H1 (cell line): ENCODE measurements at regions not wholly inside any gene's neighbourhood (a gene's known extent, or its start where the extent isn't known, plus 50 kb on each side); places are given as distances from the start of the nearest gene placed in this dataset.

Experiments used
- CTCF ChIA-PET: fragments of 300-600 bp; sonication (Branson Sonifier 250); formaldehyde crosslinking; loops from one replicate; lab custom pipeline; 2021; ENCODE audit not compliant: partially characterized antibody; lab: Charles Lee
- POLR2A ChIA-PET: fragments of 300-600 bp; sonication (Branson Sonifier 250); formaldehyde crosslinking; loops from one replicate; lab custom pipeline; 2021; ENCODE audit warnings: inconsistent platforms; ENCODE audit not compliant: partially characterized antibody; lab: Charles Lee
- DNase-seq, 2 experiments: peaks; one replicate each; pipeline versions ENCODE4 v3.0.0 to v3.0.0-alpha.2; 2010 to 2022; ENCODE audit warnings: low spot score in 2 of 2, low read depth in 1 of 2, mixed read lengths in 1 of 2
- FAIRE-seq: peaks from 2 replicates; lab custom pipeline; 2011; peaks lifted over from hg19 to GRCh38; lab: Jason Lieb, UNC
- H2AFZ ChIP-seq: 2 replicates; pipeline ENCODE4 v1.8.1; 2012; ENCODE audit warnings: low read length, inconsistent platforms
- H2AK5ac ChIP-seq: 2 replicates; pipeline ENCODE4 v1.6.1; 2013; ENCODE audit warnings: low read depth, low read length
- H2BK120ac ChIP-seq: replicated peaks from 2 replicates; pipeline ENCODE3; 2013; ENCODE audit warnings: low read depth, low read length, inconsistent platforms
- H2BK12ac ChIP-seq: 2 replicates; pipeline ENCODE4 v1.6.1; 2013; ENCODE audit warnings: low read depth, low read length
- H2BK15ac ChIP-seq: 2 replicates; pipeline ENCODE4 v1.6.1; 2013; ENCODE audit warnings: low read length
- H2BK20ac ChIP-seq: 2 replicates; pipeline ENCODE4 v1.6.1; 2013; ENCODE audit warnings: low read length
- H2BK5ac ChIP-seq: 2 replicates; pipeline ENCODE4 v1.6.1; 2013; ENCODE audit warnings: low read depth, low read length
- H3K14ac ChIP-seq: 2 replicates; pipeline ENCODE4 v1.6.1; 2013; ENCODE audit warnings: inconsistent platforms; ENCODE audit not compliant: insufficient read length
- H3K18ac ChIP-seq: 2 replicates; pipeline ENCODE4 v1.6.1; 2013; ENCODE audit warnings: low read length; ENCODE audit errors: extremely low read depth
- H3K23ac ChIP-seq: 2 replicates; pipeline ENCODE4 v1.6.1; 2013; ENCODE audit warnings: inconsistent platforms; ENCODE audit not compliant: insufficient read length
- H3K23me2 ChIP-seq: 2 replicates; pipeline ENCODE4 v1.6.1; 2013; ENCODE audit warnings: low read depth, low read length
- H3K27ac ChIP-seq: 2 replicates; pipeline ENCODE4 v1.6.1; 2011; ENCODE audit warnings: low read depth, low read length, inconsistent platforms
- H3K27me3 ChIP-seq, 4 experiments: replicated peaks in 1 of 4; 1 replicate in 1 of 4; 2 replicates in 3 of 4; pipeline versions ENCODE4 v1.6.1 to v1.8.1; 2011 to 2013; ENCODE audit warnings: low read length in 3 of 4, mild to moderate bottlenecking in 3 of 4, inconsistent platforms in 2 of 4, mixed read lengths in 2 of 4, moderate library complexity in 1 of 4; ENCODE audit not compliant: control insufficient read depth in 3 of 4, insufficient read depth in 3 of 4; ENCODE audit errors: extremely low read depth in 1 of 4
- H3K36me3 ChIP-seq, 4 experiments: 2 replicates each; pipeline versions ENCODE4 v1.6.1 to v1.8.1; 2011 to 2013; ENCODE audit warnings: mild to moderate bottlenecking in 4 of 4, low read length in 3 of 4, moderate library complexity in 2 of 4, control low read depth in 1 of 4, inconsistent platforms in 1 of 4; ENCODE audit not compliant: insufficient read depth in 4 of 4, control insufficient read depth in 2 of 4
- H3K4ac ChIP-seq: replicated peaks from 2 replicates; pipeline ENCODE3; 2013; ENCODE audit warnings: low read length, low read depth, mixed read lengths, inconsistent platforms; ENCODE audit not compliant: insufficient read length
- H3K4me1 ChIP-seq, 4 experiments: replicated peaks in 1 of 4; 1 replicate in 1 of 4; 2 replicates in 3 of 4; pipeline versions ENCODE4 v1.6.1 to v1.8.1; 2011 to 2013; ENCODE audit warnings: low read length in 3 of 4, inconsistent platforms in 2 of 4, mixed read lengths in 1 of 4; ENCODE audit not compliant: insufficient read depth in 4 of 4, control insufficient read depth in 3 of 4
- H3K4me2 ChIP-seq, 2 experiments: 2 replicates each; pipeline versions ENCODE4 v1.6.1 to v1.8.1; 2011 to 2013; ENCODE audit warnings: low read depth in 2 of 2, low read length in 2 of 2, control low read depth in 1 of 2, inconsistent platforms in 1 of 2, mild to moderate bottlenecking in 1 of 2; ENCODE audit not compliant: insufficient read depth in 1 of 2
- H3K4me3 ChIP-seq, 4 experiments: fragments of 200-600, 300-600 bp in 1 of 4; sonication (generic), shearing (Covaris generic), sonication (Bioruptor Twin) in 1 of 4; 2 replicates each; pipeline versions ENCODE4 v1.5.1 to v1.8.1; 2011 to 2016; ENCODE audit warnings: low read length in 4 of 4, low read depth in 3 of 4, control low read depth in 2 of 4, inconsistent platforms in 2 of 4, mild to moderate bottlenecking in 2 of 4, mixed read lengths in 1 of 4, moderate library complexity in 1 of 4; ENCODE audit not compliant: insufficient read depth in 2 of 4; ENCODE audit errors: extremely low read depth in 1 of 4
- H3K56ac ChIP-seq: replicated peaks from 2 replicates; pipeline ENCODE3; 2013; ENCODE audit warnings: low read depth, mild to moderate bottlenecking, mixed read lengths, low read length, inconsistent platforms; ENCODE audit not compliant: insufficient read length
- H3K79me1 ChIP-seq: 2 replicates; pipeline ENCODE4 v1.6.1; 2013; ENCODE audit warnings: low read depth, low read length, control low read depth
- H3K79me2 ChIP-seq, 2 experiments: 2 replicates each; pipeline versions ENCODE4 v1.6.1 to v1.8.1; 2012 to 2013; ENCODE audit warnings: low read length in 2 of 2, mild to moderate bottlenecking in 2 of 2, inconsistent platforms in 1 of 2; ENCODE audit not compliant: insufficient read depth in 2 of 2, control insufficient read depth in 1 of 2
- H3K9ac ChIP-seq, 4 experiments: replicated peaks in 1 of 4; 1 replicate in 1 of 4; 2 replicates in 3 of 4; pipeline versions ENCODE4 v1.6.1 to v1.8.1; 2011 to 2013; ENCODE audit warnings: low read depth in 3 of 4, low read length in 3 of 4, control low read depth in 2 of 4, mild to moderate bottlenecking in 2 of 4, moderate library complexity in 2 of 4, inconsistent platforms in 1 of 4; ENCODE audit errors: extremely low read depth in 1 of 4
- H3K9me3 ChIP-seq, 2 experiments: 2 replicates each; pipeline versions ENCODE4 v1.6.1 to v1.8.1; 2012 to 2013; ENCODE audit warnings: mild to moderate bottlenecking in 2 of 2, moderate library complexity in 2 of 2, control low read depth in 1 of 2, inconsistent platforms in 1 of 2, low read depth in 1 of 2, low read length in 1 of 2, mixed read lengths in 1 of 2; ENCODE audit not compliant: insufficient read depth in 2 of 2
- H4K20me1 ChIP-seq, 2 experiments: replicated peaks in 1 of 2; 2 replicates each; pipeline versions ENCODE3 to v1.8.1; 2011 to 2013; ENCODE audit warnings: inconsistent platforms in 2 of 2, low read length in 2 of 2, mild to moderate bottlenecking in 1 of 2; ENCODE audit not compliant: insufficient read depth in 2 of 2, control insufficient read depth in 1 of 2
- H4K5ac ChIP-seq: 2 replicates; pipeline ENCODE4 v1.6.1; 2013; ENCODE audit warnings: low read length, low read depth, mixed read lengths, inconsistent platforms; ENCODE audit not compliant: insufficient read length
- H4K8ac ChIP-seq: 2 replicates; pipeline ENCODE4 v1.8.0; 2013; ENCODE audit warnings: mild to moderate bottlenecking, moderate library complexity, low read length, inconsistent platforms; ENCODE audit not compliant: insufficient read depth; ENCODE audit errors: extremely low read depth
- H4K91ac ChIP-seq: replicated peaks from 2 replicates; pipeline ENCODE3; 2013; ENCODE audit warnings: low read length, mixed read lengths, inconsistent platforms; ENCODE audit not compliant: insufficient read length
- BCL11A ChIP-seq, 2 experiments: IDR thresholded peaks; one replicate each; pipeline ENCODE4 v1.6.1; 2011; ENCODE audit warnings: low read depth in 2 of 2, low read length in 2 of 2, mild to moderate bottlenecking in 2 of 2
- KDM1A ChIP-seq: fragments of 200-600, 300-600 bp; sonication (generic); IDR thresholded peaks from 2 replicates; pipeline ENCODE4 v1.7.1; 2016; ENCODE audit warnings: mild to moderate bottlenecking, low read length, borderline replicate concordance
- POLR2A ChIP-seq, 2 experiments: IDR thresholded peaks; 1 replicate in 1 of 2; 2 replicates in 1 of 2; pipeline ENCODE4 v1.6.1; 2011; ENCODE audit warnings: low read depth in 2 of 2, low read length in 2 of 2, mild to moderate bottlenecking in 2 of 2; ENCODE audit errors: control extremely low read depth in 1 of 2
- RBBP5 ChIP-seq: IDR thresholded peaks from 2 replicates; pipeline ENCODE4 v1.7.1; 2012; ENCODE audit warnings: low read depth, mild to moderate bottlenecking, inconsistent platforms, low read length, moderate library complexity, borderline replicate concordance
- SAP30 ChIP-seq: fragments of 300-600 bp; sonication (generic); IDR thresholded peaks from 2 replicates; pipeline ENCODE4 v1.7.1; 2012; ENCODE audit warnings: low read length, moderate library complexity, mild to moderate bottlenecking, inconsistent platforms; ENCODE audit not compliant: insufficient read depth, insufficient replicate concordance
- TCF12 ChIP-seq: IDR thresholded peaks from 2 replicates; pipeline ENCODE4 v1.6.1; 2011; ENCODE audit warnings: low read depth, mild to moderate bottlenecking, low read length
- YY1 ChIP-seq: IDR thresholded peaks from 2 replicates; pipeline ENCODE4 v1.6.1; 2011; ENCODE audit warnings: low read depth, mild to moderate bottlenecking, low read length
- WGBS, 2 experiments: shearing (Covaris generic) in 1 of 2; methylation state at CpG; one replicate each; pipeline versions ENCODE4 v1.1.6 to v1.1.7; 2013 to 2015; ENCODE audit warnings: low lambda C conversion rate in 2 of 2, mixed read lengths in 2 of 2, inconsistent platforms in 1 of 2, low coverage in 1 of 2, missing lambda C conversion rate in 1 of 2; ENCODE audit not compliant: insufficient replicate concordance in 2 of 2, insufficient coverage in 1 of 2, insufficient read length in 1 of 2; ENCODE audit errors: extremely low coverage in 1 of 2, missing lambda C conversion rate in 1 of 2; 5-methylcytosine and 5-hydroxymethylcytosine counted together
- TF ChIP-seq, protein P1 (sequence below): IDR thresholded peaks from 2 replicates; pipeline ENCODE4 v1.6.1; 2011; ENCODE audit warnings: low read length, improper control_type of control experiment
- TF ChIP-seq, protein P2 (sequence below), 3 experiments: IDR thresholded peaks; 1 replicate in 2 of 3; 2 replicates in 1 of 3; pipeline versions ENCODE4 v1.5.1 to v1.6.1; 2011; ENCODE audit warnings: low read length in 3 of 3, mild to moderate bottlenecking in 3 of 3, inconsistent platforms in 2 of 3, low read depth in 1 of 3, moderate library complexity in 1 of 3; ENCODE audit not compliant: insufficient read depth in 1 of 3; ENCODE audit errors: control extremely low read depth in 1 of 3

DNA sequence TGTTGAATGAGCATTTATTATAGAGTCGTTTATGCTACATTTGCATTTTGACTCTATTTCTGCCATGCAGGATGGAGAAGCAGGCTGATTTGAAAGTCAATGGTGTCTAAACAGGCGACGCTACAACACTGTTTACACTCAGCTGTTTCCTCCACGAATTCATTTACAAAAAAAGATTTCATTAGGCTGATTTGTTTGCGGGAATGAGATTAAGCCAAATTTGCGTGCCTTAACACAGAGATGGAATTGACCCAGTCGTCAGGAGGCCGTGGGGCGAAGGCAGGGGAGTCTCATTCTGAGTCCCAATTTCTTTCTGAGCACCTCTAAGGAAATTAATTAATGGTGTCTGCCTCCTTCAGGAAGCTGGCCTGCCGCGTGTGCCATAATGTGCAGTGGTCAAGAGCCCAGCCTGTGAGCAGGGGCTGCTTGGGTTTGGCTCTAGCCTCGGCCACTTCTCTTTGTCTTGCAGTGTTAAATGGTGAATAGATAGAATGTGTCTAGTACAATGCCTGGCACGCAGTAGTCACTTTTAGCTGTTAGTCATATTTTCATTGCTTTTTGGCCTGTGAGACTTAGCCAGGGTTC lies 88.6 kb upstream of the NKD1 start:
- peak overlapping the region; percentile 56; the same call in 1 of the 2 replicates for H2BK20ac ChIP-seq
- H4K8ac ChIP-seq, result no peak overlapping the region
- H4K20me1 ChIP-seq, result no peaks in the 10 kb centered on the region
- peak overlapping the region; percentile 81; the same call in 1 of the 2 replicates for H2BK15ac ChIP-seq
- H4K5ac ChIP-seq, result no peak overlapping the region
- CTCF ChIA-PET, result interaction anchor here (0.6 to 1.9 kb wide), 6 partner anchors 9 to 205 kb away, joined by 3 to 7 read pairs (median 4); no protein-coding TSS in a partner anchor
- H4K91ac ChIP-seq, result peak overlapping the region; percentile 52
- H3K9me3 ChIP-seq, result no peaks in the 10 kb centered on the region
- no peak overlapping the region for H3K9ac ChIP-seq
- H2AFZ ChIP-seq, result no peak overlapping the region
- H3K23ac ChIP-seq, result no peak overlapping the region
- H3K18ac ChIP-seq, result 0 out of 2 replicates have a peak overlapping the region, but pooled peaks have one; percentile 5
- no peaks in the 10 kb centered on the region for H3K79me1 ChIP-seq
- peak overlapping the region in 1 of 4 experiments; percentile 9; a peak in 1 of 8 replicates for H3K4me3 ChIP-seq
- peaks cover 0 to 2% (median 0%) of the 10 kb centered on the region in 4 experiments; a peak in 2 of 7 replicates for H3K27me3 ChIP-seq
- peak overlapping the region; percentile 51 to 61 for H3K4me2 ChIP-seq
- 46% methylated on average over 13 of the region's 13 CpGs; no CpG with 5 or more reads in 1 of the 2 experiments for WGBS, 2 experiments
- H3K4me1 ChIP-seq, result peaks cover 11 to 26% (median 17%) of the 10 kb centered on the region in 4 experiments
- H3K79me2 ChIP-seq, result no peaks in the 10 kb centered on the region
- H2BK120ac ChIP-seq, result peak overlapping the region; percentile 3
- POLR2A ChIA-PET, result interaction anchor here (0.9 to 3.9 kb wide), 2 partner anchors 8 to 153 kb away, joined by 3 to 15 read pairs; no protein-coding TSS in a partner anchor
- DNase-seq (no peak), FAIRE-seq (no peak)
- no peak overlapping the region for H3K14ac ChIP-seq
- H3K36me3 ChIP-seq, result no peaks in the 10 kb centered on the region
- H3K56ac ChIP-seq, result no peak overlapping the region
- no peak overlapping the region for H2BK5ac ChIP-seq
- H2AK5ac ChIP-seq, result peak overlapping the region; percentile 47; the same call in 1 of the 2 replicates
- no peaks in the 10 kb centered on the region for H3K23me2 ChIP-seq
- H3K27ac ChIP-seq, result no peak overlapping the region; the same call in 1 of the 2 replicates
- H3K4ac ChIP-seq, result no peak overlapping the region
- H2BK12ac ChIP-seq, result 0 out of 2 replicates have a peak overlapping the region, but pooled peaks have one; percentile 9
- TF ChIP-seq SAP30 (no peak), RBBP5 (no peak), KDM1A (no peak), TCF12 (no peak), POLR2A (IDR thresholded peaks at IDR 0.05; ENCODE audit: control extremely low read depth in 1 of 2, low read depth in 2 of 2, low read length in 2 of 2) (no peak), YY1 (no peak), BCL11A (IDR thresholded peaks at IDR 0.05; ENCODE audit: low read depth in 2 of 2, low read length in 2 of 2) (no peak)
- TF ChIP-seq, protein P1, sequence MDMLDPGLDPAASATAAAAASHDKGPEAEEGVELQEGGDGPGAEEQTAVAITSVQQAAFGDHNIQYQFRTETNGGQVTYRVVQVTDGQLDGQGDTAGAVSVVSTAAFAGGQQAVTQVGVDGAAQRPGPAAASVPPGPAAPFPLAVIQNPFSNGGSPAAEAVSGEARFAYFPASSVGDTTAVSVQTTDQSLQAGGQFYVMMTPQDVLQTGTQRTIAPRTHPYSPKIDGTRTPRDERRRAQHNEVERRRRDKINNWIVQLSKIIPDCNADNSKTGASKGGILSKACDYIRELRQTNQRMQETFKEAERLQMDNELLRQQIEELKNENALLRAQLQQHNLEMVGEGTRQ, result no peak
- TF ChIP-seq, protein P2, sequence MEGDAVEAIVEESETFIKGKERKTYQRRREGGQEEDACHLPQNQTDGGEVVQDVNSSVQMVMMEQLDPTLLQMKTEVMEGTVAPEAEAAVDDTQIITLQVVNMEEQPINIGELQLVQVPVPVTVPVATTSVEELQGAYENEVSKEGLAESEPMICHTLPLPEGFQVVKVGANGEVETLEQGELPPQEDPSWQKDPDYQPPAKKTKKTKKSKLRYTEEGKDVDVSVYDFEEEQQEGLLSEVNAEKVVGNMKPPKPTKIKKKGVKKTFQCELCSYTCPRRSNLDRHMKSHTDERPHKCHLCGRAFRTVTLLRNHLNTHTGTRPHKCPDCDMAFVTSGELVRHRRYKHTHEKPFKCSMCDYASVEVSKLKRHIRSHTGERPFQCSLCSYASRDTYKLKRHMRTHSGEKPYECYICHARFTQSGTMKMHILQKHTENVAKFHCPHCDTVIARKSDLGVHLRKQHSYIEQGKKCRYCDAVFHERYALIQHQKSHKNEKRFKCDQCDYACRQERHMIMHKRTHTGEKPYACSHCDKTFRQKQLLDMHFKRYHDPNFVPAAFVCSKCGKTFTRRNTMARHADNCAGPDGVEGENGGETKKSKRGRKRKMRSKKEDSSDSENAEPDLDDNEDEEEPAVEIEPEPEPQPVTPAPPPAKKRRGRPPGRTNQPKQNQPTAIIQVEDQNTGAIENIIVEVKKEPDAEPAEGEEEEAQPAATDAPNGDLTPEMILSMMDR (IDR thresholded peaks at IDR 0.05; ENCODE audit: control extremely low read depth in 1 of 3, insufficient read depth in 1 of 3, low read depth in 1 of 3, low read length in 3 of 3), result no peak
